RWPE2 (cell line): ENCODE measurements at regions not wholly inside any gene's neighbourhood (a gene's known extent, or its start where the extent isn't known, plus 50 kb on each side); places are given as distances from the start of the nearest gene placed in this dataset.

Experiments used
- ATAC-seq: fragments of 200-7000 bp; cut with Tn5 transposase; 3 replicates; pipeline ENCODE4 v1.9.1; 2021; ENCODE audit warnings: low read depth
- DNase-seq: peaks from one replicate; pipeline ENCODE4 v3.0.0-alpha.2; 2020; ENCODE audit warnings: low spot score
- H3K27ac ChIP-seq: fragments of 450-650 bp; 2 replicates; pipeline ENCODE4 v1.5.1; 2017; ENCODE audit warnings: mild to moderate bottlenecking; ENCODE audit not compliant: poor library complexity, severe bottlenecking
- H3K27me3 ChIP-seq: fragments of 250-450 bp; sonication (Bioruptor Pico); 2 replicates; pipeline ENCODE4 v1.5.1; 2021; ENCODE audit warnings: mild to moderate bottlenecking, moderate library complexity; ENCODE audit not compliant: insufficient read depth, poor library complexity, severe bottlenecking
- H3K36me3 ChIP-seq: fragments of 250-450 bp; sonication (Bioruptor Pico); 2 replicates; pipeline ENCODE4 v1.5.1; 2020; ENCODE audit warnings: low read depth, mild to moderate bottlenecking, moderate library complexity
- H3K4me1 ChIP-seq: fragments of 250-450 bp; sonication (Bioruptor Pico); 2 replicates; pipeline ENCODE4 v1.5.1; 2021; ENCODE audit warnings: mild to moderate bottlenecking, moderate library complexity; ENCODE audit not compliant: insufficient read depth, poor library complexity, severe bottlenecking
- H3K4me3 ChIP-seq: fragments of 250-450 bp; sonication (Bioruptor Pico); 2 replicates; pipeline ENCODE4 v1.5.1; 2021; ENCODE audit warnings: mild to moderate bottlenecking, moderate library complexity; ENCODE audit not compliant: severe bottlenecking
- H3K9me3 ChIP-seq: fragments of 250-450 bp; sonication (Bioruptor Pico); 2 replicates; pipeline ENCODE4 v1.5.1; 2021; ENCODE audit warnings: mild to moderate bottlenecking, moderate library complexity; ENCODE audit not compliant: severe bottlenecking
- CTCF ChIP-seq: fragments of 450-650 bp; IDR thresholded peaks from one replicate; pipeline ENCODE4 v1.5.1; 2017; ENCODE audit warnings: mild to moderate bottlenecking, moderate library complexity; ENCODE audit not compliant: poor library complexity, severe bottlenecking

GRCh38 chr20:12306107-12306506 lies 388.4 kb downstream of the BTBD3 start:
- Histone ChIP-seq H3K9me3 (peaks cover 2% of the 10 kb centered on the region), H3K27ac (no peak overlapping the region), H3K27me3 (no peaks in the 10 kb centered on the region), H3K4me3 (no peak overlapping the region), H3K4me1 (no peaks in the 10 kb centered on the region), H3K36me3 (no peaks in the 10 kb centered on the region)
- ATAC-seq (no peak), DNase-seq (no peak)
- TF ChIP-seq CTCF, result no peak

GRCh38 chr20:12311094-12311865 lies 393.6 kb downstream of the BTBD3 start:
- no peaks in the 10 kb centered on the region for H3K27me3 ChIP-seq
- no peak for ATAC-seq
- no peaks in the 10 kb centered on the region for H3K4me1 ChIP-seq
- no peaks in the 10 kb centered on the region for H3K36me3 ChIP-seq
- no peak for DNase-seq
- TF ChIP-seq CTCF, result no peak
- H3K9me3 ChIP-seq, result no peaks in the 10 kb centered on the region
- H3K27ac ChIP-seq, result no peak overlapping the region
- no peak overlapping the region for H3K4me3 ChIP-seq

- Histone ChIP-seq H3K9me3 (no peaks in the 10 kb centered on the region), H3K27ac (no peak overlapping the region), H3K36me3 (no peaks in the 10 kb centered on the region), H3K4me3 (no peak overlapping the region), H3K27me3 (no peaks in the 10 kb centered on the region), H3K4me1 (no peaks in the 10 kb centered on the region)
- DNase-seq (no peak), ATAC-seq (no peak)
- TF ChIP-seq CTCF, result no peak
Measured at GRCh38 chr20:12315652-12316051, 398.0 kb downstream of the BTBD3 start.

- Histone ChIP-seq H3K9me3 (no peaks in the 10 kb centered on the region), H3K4me3 (no peak overlapping the region), H3K27ac (no peak overlapping the region), H3K27me3 (no peaks in the 10 kb centered on the region), H3K36me3 (no peaks in the 10 kb centered on the region), H3K4me1 (no peaks in the 10 kb centered on the region)
- DNase-seq (no peak), ATAC-seq (no peak)
- TF ChIP-seq CTCF, result no peak
Measured at GRCh38 chr20:12316794-12317193, 399.1 kb downstream of the BTBD3 start.

GRCh38 chr20:12317433-12317832 lies 399.7 kb downstream of the BTBD3 start:
- ATAC-seq (no peak), DNase-seq (no peak)
- no peaks in the 10 kb centered on the region for H3K36me3 ChIP-seq
- H3K27ac ChIP-seq, result no peak overlapping the region
- no peak for TF ChIP-seq CTCF
- no peaks in the 10 kb centered on the region for H3K27me3 ChIP-seq
- H3K9me3 ChIP-seq, result no peaks in the 10 kb centered on the region
- H3K4me3 ChIP-seq, result no peak overlapping the region
- H3K4me1 ChIP-seq, result no peaks in the 10 kb centered on the region
